Erythroblast (primary cell): ENCODE measurements at regions not wholly inside any gene's neighbourhood (a gene's known extent, or its start where the extent isn't known, plus 50 kb on each side); places are given as distances from the start of the nearest gene placed in this dataset.

Experiments used
- GATA1 ChIP-seq: IDR thresholded peaks from 2 replicates; pipeline ENCODE4 v1.6.1; 2011; ENCODE audit warnings: low read depth, mild to moderate bottlenecking, control low read depth, low read length, moderate library complexity
- POLR2A ChIP-seq: IDR thresholded peaks from 2 replicates; pipeline ENCODE4 v1.6.1; 2011; ENCODE audit warnings: mild to moderate bottlenecking, low read length

- TF ChIP-seq POLR2A (no peak), GATA1 (no peak)
Observed at GRCh38 chr5:51987669-51988209, 604.5 kb downstream of the ISL1 start.
